A549 (cell line): ENCODE measurements at regions not wholly inside any gene's neighbourhood (a gene's known extent, or its start where the extent isn't known, plus 50 kb on each side); places are given as distances from the start of the nearest gene placed in this dataset.

Experiments used
- CEBPB ChIP-seq, 2 experiments: fragments of >200 bp in 1 of 2; sonication (Bioruptor Twin) in 1 of 2; formaldehyde crosslinking in 1 of 2; IDR thresholded peaks; 2 replicates each; pipeline ENCODE4 v1.6.1; 2012 to 2016
- MAFK ChIP-seq: fragments of 450-650 bp; IDR thresholded peaks from 2 replicates; pipeline ENCODE4 v1.6.1; 2014; ENCODE audit not compliant: partially characterized antibody
- NR3C1 ChIP-seq: fragments of >200 bp; sonication (Bioruptor Twin); formaldehyde crosslinking; IDR thresholded peaks from 3 replicates; pipeline ENCODE4 v1.6.1; 2017
- RAD21 ChIP-seq, 2 experiments: fragments of >200 bp in 1 of 2; sonication (Bioruptor Twin) in 1 of 2; formaldehyde crosslinking in 1 of 2; IDR thresholded peaks in 1 of 2; conservative IDR thresholded peaks in 1 of 2; 2 replicates in 1 of 2; 3 replicates in 1 of 2; pipeline ENCODE4 v1.6.1; 2012 to 2018; ENCODE audit warnings: inconsistent platforms in 1 of 2
- TF ChIP-seq, protein P1 (sequence below): fragments of >200 bp; sonication (Bioruptor Twin); formaldehyde crosslinking; IDR thresholded peaks from 3 replicates; pipeline ENCODE4 v1.5.1; 2016
- TF ChIP-seq, protein P2 (sequence below): fragments of >200 bp; sonication (Bioruptor Twin); formaldehyde crosslinking; IDR thresholded peaks from 3 replicates; pipeline ENCODE4 v1.6.1; 2016
- TF ChIP-seq, protein P3 (sequence below): fragments of 150-350 bp; IDR thresholded peaks from 2 replicates; pipeline ENCODE4 v1.6.1; 2014; ENCODE audit warnings: low read depth, mild to moderate bottlenecking, low read length
- TF ChIP-seq, protein P4 (sequence below): IDR thresholded peaks from 2 replicates; pipeline ENCODE4 v1.6.1; 2012; ENCODE audit warnings: low read depth, borderline replicate concordance

DNA sequence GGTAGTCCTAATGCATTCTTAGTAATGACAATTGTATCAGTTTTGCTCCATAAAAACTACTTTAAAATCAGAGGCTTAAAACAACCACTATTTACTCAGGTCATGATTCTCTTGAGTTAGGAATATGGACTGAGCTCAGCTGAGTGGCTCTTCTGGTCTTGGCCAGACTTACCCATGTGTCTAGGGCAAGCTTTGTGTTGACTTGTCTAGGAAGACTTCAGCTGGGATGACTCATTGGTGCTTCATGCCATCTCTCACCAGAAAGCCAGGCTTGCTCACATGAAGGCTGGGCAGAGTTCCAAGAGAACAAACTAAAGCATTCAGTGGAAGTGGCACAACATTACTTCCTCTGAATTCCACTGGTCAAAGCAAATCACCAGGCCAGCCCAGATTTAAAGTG is 155.3 kb downstream of the DHX35 start:
- TF ChIP-seq, protein P1, sequence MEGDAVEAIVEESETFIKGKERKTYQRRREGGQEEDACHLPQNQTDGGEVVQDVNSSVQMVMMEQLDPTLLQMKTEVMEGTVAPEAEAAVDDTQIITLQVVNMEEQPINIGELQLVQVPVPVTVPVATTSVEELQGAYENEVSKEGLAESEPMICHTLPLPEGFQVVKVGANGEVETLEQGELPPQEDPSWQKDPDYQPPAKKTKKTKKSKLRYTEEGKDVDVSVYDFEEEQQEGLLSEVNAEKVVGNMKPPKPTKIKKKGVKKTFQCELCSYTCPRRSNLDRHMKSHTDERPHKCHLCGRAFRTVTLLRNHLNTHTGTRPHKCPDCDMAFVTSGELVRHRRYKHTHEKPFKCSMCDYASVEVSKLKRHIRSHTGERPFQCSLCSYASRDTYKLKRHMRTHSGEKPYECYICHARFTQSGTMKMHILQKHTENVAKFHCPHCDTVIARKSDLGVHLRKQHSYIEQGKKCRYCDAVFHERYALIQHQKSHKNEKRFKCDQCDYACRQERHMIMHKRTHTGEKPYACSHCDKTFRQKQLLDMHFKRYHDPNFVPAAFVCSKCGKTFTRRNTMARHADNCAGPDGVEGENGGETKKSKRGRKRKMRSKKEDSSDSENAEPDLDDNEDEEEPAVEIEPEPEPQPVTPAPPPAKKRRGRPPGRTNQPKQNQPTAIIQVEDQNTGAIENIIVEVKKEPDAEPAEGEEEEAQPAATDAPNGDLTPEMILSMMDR, result no peak
- TF ChIP-seq NR3C1, result no peak
- TF ChIP-seq CEBPB (IDR thresholded peaks at IDR 0.05), result no peak
- no peak for TF ChIP-seq RAD21 (conservative IDR thresholded peaks at IDR 0.05 in 1 of 2, IDR thresholded peaks at IDR 0.05 in 1 of 2)
- TF ChIP-seq, protein P2, sequence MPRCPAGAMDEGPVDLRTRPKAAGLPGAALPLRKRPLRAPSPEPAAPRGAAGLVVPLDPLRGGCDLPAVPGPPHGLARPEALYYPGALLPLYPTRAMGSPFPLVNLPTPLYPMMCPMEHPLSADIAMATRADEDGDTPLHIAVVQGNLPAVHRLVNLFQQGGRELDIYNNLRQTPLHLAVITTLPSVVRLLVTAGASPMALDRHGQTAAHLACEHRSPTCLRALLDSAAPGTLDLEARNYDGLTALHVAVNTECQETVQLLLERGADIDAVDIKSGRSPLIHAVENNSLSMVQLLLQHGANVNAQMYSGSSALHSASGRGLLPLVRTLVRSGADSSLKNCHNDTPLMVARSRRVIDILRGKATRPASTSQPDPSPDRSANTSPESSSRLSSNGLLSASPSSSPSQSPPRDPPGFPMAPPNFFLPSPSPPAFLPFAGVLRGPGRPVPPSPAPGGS, result no peak
- TF ChIP-seq, protein P3, sequence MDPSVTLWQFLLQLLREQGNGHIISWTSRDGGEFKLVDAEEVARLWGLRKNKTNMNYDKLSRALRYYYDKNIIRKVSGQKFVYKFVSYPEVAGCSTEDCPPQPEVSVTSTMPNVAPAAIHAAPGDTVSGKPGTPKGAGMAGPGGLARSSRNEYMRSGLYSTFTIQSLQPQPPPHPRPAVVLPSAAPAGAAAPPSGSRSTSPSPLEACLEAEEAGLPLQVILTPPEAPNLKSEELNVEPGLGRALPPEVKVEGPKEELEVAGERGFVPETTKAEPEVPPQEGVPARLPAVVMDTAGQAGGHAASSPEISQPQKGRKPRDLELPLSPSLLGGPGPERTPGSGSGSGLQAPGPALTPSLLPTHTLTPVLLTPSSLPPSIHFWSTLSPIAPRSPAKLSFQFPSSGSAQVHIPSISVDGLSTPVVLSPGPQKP, result no peak
- TF ChIP-seq MAFK, result no peak
- TF ChIP-seq, protein P4, sequence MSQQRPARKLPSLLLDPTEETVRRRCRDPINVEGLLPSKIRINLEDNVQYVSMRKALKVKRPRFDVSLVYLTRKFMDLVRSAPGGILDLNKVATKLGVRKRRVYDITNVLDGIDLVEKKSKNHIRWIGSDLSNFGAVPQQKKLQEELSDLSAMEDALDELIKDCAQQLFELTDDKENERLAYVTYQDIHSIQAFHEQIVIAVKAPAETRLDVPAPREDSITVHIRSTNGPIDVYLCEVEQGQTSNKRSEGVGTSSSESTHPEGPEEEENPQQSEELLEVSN, result no peak
